HG03442 (cell line): ENCODE measurements at regions not wholly inside any gene's neighbourhood (a gene's known extent, or its start where the extent isn't known, plus 50 kb on each side); places are given as distances from the start of the nearest gene placed in this dataset.

Experiments used
- ATAC-seq: cut with Tn5 transposase; IDR thresholded peaks from one replicate; pipeline ENCODE4 v1.9.1; 2021; ENCODE audit warnings: mild to moderate bottlenecking, moderate library complexity; ENCODE audit not compliant: unreplicated experiment

- no peak for ATAC-seq
Observed at GRCh38 chr10:90447831-90448230, 410.0 kb downstream of the HTR7 start.

GRCh38 chr10:90450797-90451196, 407.0 kb downstream of the HTR7 start:
- no peak for ATAC-seq

- no peak for ATAC-seq
Observed at GRCh38 chr10:90451283-90451682, 406.6 kb downstream of the HTR7 start.

GRCh38 chr10:90458054-90458453, 399.8 kb downstream of the HTR7 start:
- no peak for ATAC-seq

- ATAC-seq, result no peak
Observed at GRCh38 chr10:90458571-90458970, 399.3 kb downstream of the HTR7 start.

GRCh38 chr10:90461437-90462155, 396.2 kb downstream of the HTR7 start:
- no peak for ATAC-seq

GRCh38 chr10:90462749-90463470, 394.9 kb downstream of the HTR7 start:
- no peak for ATAC-seq

GRCh38 chr10:90464329-90464728, 393.5 kb downstream of the HTR7 start:
- no peak for ATAC-seq

- no peak for ATAC-seq
Observed at GRCh38 chr10:90470966-90471365, 386.9 kb downstream of the HTR7 start.

- no peak for ATAC-seq
Observed at GRCh38 chr10:90480466-90480865, 377.4 kb downstream of the HTR7 start.

- ATAC-seq, result no peak
Observed at GRCh38 chr10:90481326-90481923, 376.4 kb downstream of the HTR7 start.

GRCh38 chr10:90484518-90484917, 373.3 kb downstream of the HTR7 start:
- no peak for ATAC-seq

- no peak for ATAC-seq
Observed at GRCh38 chr10:90494183-90494582, 363.7 kb downstream of the HTR7 start.

GRCh38 chr10:90504172-90504571, 353.7 kb downstream of the HTR7 start:
- no peak for ATAC-seq

- no peak for ATAC-seq
Observed at GRCh38 chr10:90526721-90527120, 331.1 kb downstream of the HTR7 start.

GRCh38 chr10:90530521-90530920, 327.3 kb downstream of the HTR7 start:
- ATAC-seq, result no peak

- no peak for ATAC-seq
Observed at GRCh38 chr10:90557385-90557784, 300.5 kb downstream of the HTR7 start.

GRCh38 chr10:90560331-90560730, 297.5 kb downstream of the HTR7 start:
- ATAC-seq, result no peak

GRCh38 chr10:90561666-90562065, 296.2 kb downstream of the HTR7 start:
- ATAC-seq, result no peak

GRCh38 chr10:90571481-90572258, 286.2 kb downstream of the HTR7 start:
- ATAC-seq, result no peak

GRCh38 chr10:90575125-90575524, 282.7 kb downstream of the HTR7 start:
- ATAC-seq, result no peak
